GM10266 (cell line): ENCODE measurements at regions not wholly inside any gene's neighbourhood (a gene's known extent, or its start where the extent isn't known, plus 50 kb on each side); places are given as distances from the start of the nearest gene placed in this dataset.

ENCODE experiments used
- DNase-seq: peaks from one replicate; pipeline ENCODE4 v3.0.0; 2012; ENCODE audit errors: extremely low spot score
- CTCF ChIP-seq: IDR thresholded peaks from 2 replicates; pipeline ENCODE4 v1.5.1; 2012; ENCODE audit warnings: mild to moderate bottlenecking, low read depth; ENCODE audit not compliant: control insufficient read depth, insufficient read depth; ENCODE audit errors: missing control alignments

GRCh38 chr1:4500441-4500840 lies 154.0 kb upstream of the AJAP1 start:
- no peak for TF ChIP-seq CTCF
- no peak for DNase-seq

GRCh38 chr1:4506591-4506990 lies 147.8 kb upstream of the AJAP1 start:
- TF ChIP-seq CTCF: no peak

GRCh38 chr1:4509206-4509605 lies 145.2 kb upstream of the AJAP1 start:
- no peak for TF ChIP-seq CTCF
- no peak for DNase-seq

More at GRCh38 chr1:4506591-4506990, 147.8 kb upstream of the AJAP1 start:
- DNase-seq: no peak

GRCh38 chr1:4510276-4510691 lies 144.1 kb upstream of the AJAP1 start:
- TF ChIP-seq CTCF: no peak
- DNase-seq: no peak

- no peak for DNase-seq
- TF ChIP-seq CTCF: no peak
These were observed 143.0 kb upstream of the AJAP1 start for GRCh38 chr1:4511374-4511773.

GRCh38 chr1:4512636-4513035 lies 141.8 kb upstream of the AJAP1 start:
- DNase-seq: no peak
- no peak for TF ChIP-seq CTCF

- TF ChIP-seq CTCF: no peak
- DNase-seq: no peak
These were observed 140.7 kb upstream of the AJAP1 start for GRCh38 chr1:4513685-4514084.
